PFSK-1 (cell line): ENCODE measurements at regions not wholly inside any gene's neighbourhood (a gene's known extent, or its start where the extent isn't known, plus 50 kb on each side); places are given as distances from the start of the nearest gene placed in this dataset.

ENCODE experiments used
- POLR2AphosphoS5 ChIP-seq: IDR thresholded peaks from 2 replicates; pipeline ENCODE4 v1.6.1; 2012; ENCODE audit warnings: low read depth, mild to moderate bottlenecking, control low read depth, low read length, moderate library complexity
- SIN3A ChIP-seq: IDR thresholded peaks from 2 replicates; pipeline ENCODE4 v1.6.1; 2012; ENCODE audit warnings: mild to moderate bottlenecking, low read length, moderate library complexity, borderline replicate concordance; ENCODE audit not compliant: insufficient read depth
- TAF1 ChIP-seq: IDR thresholded peaks from 2 replicates; pipeline ENCODE4 v1.6.1; 2012; ENCODE audit warnings: low read length, control low read depth, borderline replicate concordance; ENCODE audit not compliant: insufficient read depth

DNA sequence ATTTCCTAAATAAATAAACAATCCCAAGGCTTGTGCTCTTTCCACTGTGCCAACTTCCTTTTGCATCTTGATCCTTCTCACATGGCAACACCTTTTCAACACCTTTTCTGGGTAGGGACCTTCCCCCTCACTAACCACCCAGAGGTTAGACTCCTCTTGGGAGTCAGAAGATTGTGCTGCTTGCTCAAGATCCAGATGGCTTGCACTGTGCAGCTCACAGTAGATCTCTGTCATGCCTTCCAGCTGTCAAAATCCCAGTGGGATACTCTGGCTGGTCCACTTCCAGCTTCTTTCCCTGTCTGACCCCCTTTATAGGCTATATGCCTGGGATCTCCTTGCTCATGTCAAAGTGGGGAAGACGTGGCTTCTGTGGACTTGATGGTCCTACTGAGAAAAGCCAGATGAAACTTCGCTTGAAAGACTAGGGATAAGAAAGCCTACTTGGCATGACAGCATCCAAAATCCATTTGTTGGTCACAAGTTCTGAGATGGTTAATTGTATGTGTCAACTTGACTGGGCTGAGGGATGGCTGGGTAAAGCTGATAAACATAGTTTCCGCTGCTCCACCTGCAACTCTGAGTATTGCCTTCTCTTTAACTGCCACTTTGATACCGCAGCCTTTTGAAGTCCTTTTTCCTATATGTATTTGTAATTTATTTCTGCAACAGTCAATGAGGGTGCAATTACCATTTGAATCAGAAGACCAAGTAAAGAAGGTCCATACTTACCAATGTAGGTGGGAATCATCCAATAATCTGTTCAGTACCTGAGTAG, 74.5 kb downstream of the S1PR1 start:
- TF ChIP-seq TAF1 = no peak
- TF ChIP-seq POLR2AphosphoS5 = no peak
- TF ChIP-seq SIN3A = no peak
